Central memory CD8-positive, alpha-beta T cell (primary cell): ENCODE measurements at regions not wholly inside any gene's neighbourhood (a gene's known extent, or its start where the extent isn't known, plus 50 kb on each side); places are given as distances from the start of the nearest gene placed in this dataset.

Experiments
- ATAC-seq: fragments of 150-1000 bp; cut with Tn5 transposase; replicated peaks from 2 replicates; pipeline ENCODE4 v1.10.0; 2022; ENCODE audit warnings: mild to moderate bottlenecking, moderate FRiP score, moderate number of reproducible peaks; ENCODE audit not compliant: poor library complexity, severe bottlenecking; ENCODE audit errors: extremely low read depth
- DNase-seq, 2 donors: peaks; one replicate each; pipeline ENCODE4 v3.0.0; 2021; ENCODE audit warnings: low spot score in 2 of 2
- H3K27ac Mint-ChIP-seq: one replicate; pipeline ENCODE4 v1.8.0; 2022; ENCODE audit warnings: low read depth, mild to moderate bottlenecking, moderate library complexity, mixed read lengths
- H3K27me3 Mint-ChIP-seq: one replicate; pipeline ENCODE4 v1.8.0; 2022; ENCODE audit warnings: mixed read lengths
- H3K36me3 Mint-ChIP-seq: one replicate; pipeline ENCODE4 v1.8.0; 2022; ENCODE audit warnings: mild to moderate bottlenecking, moderate library complexity, mixed read lengths; ENCODE audit not compliant: insufficient read depth
- H3K4me1 Mint-ChIP-seq: one replicate; pipeline ENCODE4 v1.8.0; 2022; ENCODE audit warnings: mixed read lengths
- H3K4me3 Mint-ChIP-seq: one replicate; pipeline ENCODE4 v1.8.0; 2022; ENCODE audit warnings: mild to moderate bottlenecking, moderate library complexity, mixed read lengths
- H3K9me3 Mint-ChIP-seq: one replicate; pipeline ENCODE4 v1.8.0; 2022; ENCODE audit warnings: mixed read lengths

DNA sequence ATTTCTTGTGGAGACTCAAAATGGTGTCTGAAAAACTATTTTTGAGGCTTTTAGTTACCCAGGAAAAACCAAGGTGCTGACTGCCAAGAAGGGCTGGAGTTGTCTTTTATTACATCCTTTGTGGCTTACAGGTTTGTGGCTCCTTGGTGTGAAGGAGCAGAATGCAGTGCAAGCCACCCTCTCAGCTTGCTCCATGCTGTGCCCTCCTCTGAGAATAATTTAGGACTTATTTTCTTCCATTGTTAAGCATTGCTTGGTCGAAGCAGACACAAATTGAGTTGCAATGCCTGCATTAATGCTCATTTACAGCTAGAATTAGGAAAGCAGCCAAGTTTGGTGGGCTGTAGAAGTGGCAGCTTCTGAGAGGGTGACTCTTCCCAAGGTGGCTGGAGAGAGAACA is 272.2 kb downstream of the KIF4B start:
- no peaks in the 10 kb centered on the region for H3K36me3 Mint-ChIP-seq
- no peaks in the 10 kb centered on the region for H3K9me3 Mint-ChIP-seq
- H3K4me3 Mint-ChIP-seq = no peak overlapping the region
- H3K27ac Mint-ChIP-seq = no peak overlapping the region
- no peak for DNase-seq
- no peak for ATAC-seq
- no peaks in the 10 kb centered on the region for H3K4me1 Mint-ChIP-seq
- peaks cover 55% of the 10 kb centered on the region for H3K27me3 Mint-ChIP-seq

DNA sequence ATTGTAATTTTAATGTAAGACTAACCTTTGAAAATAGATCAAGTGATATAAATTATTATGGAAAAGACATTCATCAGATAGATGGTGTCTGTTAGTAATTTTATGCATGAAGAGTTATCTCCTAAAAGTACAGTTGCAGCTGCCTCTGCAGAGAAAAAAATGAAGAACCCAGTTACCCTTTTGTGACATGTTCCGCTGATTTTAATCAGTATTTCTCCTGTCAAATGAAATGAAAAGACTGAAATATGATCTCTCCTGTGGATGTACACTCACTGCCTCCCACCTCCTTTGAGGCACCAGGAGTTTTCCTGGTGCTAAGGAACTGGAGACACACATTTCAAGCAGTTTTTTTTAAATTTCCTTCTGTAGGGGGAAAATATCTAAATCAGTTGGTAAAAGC is 277.4 kb downstream of the KIF4B start:
- Mint-ChIP-seq H3K27ac (no peak overlapping the region), H3K36me3 (no peaks in the 10 kb centered on the region), H3K4me1 (no peaks in the 10 kb centered on the region), H3K9me3 (no peaks in the 10 kb centered on the region), H3K27me3 (peaks cover 16% of the 10 kb centered on the region), H3K4me3 (no peak overlapping the region)
- DNase-seq (no peak), ATAC-seq (no peak)

DNA sequence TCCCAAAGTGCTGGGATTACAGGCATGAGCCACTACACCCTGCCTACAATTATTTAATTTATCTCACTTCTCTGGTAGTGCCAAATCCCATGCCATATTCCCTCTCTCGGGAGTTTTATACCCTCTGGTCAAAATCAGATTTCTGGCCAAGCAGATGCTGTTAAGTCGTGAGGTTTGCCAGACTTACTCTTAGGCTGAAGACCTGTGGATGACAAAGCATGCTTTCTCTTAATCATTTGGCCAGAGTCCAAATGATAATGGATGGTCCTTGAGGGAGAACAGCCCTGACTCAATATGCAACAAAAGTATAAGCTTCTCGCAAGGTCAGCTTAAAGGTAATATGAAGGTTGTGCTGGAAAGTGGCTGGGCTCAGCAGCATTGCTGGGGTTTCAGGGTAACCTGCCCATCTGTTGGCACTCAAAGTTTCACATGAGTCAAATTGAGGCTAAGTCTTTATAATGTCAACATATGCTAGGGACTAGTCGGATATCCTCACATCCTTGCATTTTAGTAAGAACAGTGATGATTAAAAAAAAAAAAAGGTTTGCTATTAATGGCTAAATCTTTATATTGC is 280.1 kb downstream of the KIF4B start:
- Mint-ChIP-seq H3K36me3 (no peaks in the 10 kb centered on the region), H3K27ac (no peak overlapping the region), H3K9me3 (no peaks in the 10 kb centered on the region), H3K4me1 (no peaks in the 10 kb centered on the region), H3K4me3 (no peak overlapping the region), H3K27me3 (no peaks in the 10 kb centered on the region)
- DNase-seq = no peak
- ATAC-seq = no peak

DNA sequence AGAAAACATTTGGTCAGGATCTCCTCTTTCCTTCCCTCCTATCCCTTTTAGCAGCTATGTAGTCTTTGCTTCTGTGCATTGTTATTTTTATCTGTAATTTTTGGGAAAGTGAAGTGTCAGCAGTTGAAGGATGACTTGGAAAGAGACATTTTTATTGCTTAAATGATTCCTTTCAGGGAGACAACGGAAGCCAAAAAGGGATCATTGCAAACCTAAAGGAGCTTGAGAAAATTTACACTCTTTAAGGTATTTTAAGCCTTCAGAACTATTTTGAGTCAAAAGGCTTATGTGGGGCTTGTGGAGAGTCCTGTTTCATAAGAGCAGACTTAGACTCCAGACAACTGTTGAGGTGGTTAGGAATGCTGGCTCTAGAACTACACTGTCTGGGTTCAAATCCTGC is 281.6 kb downstream of the KIF4B start:
- Mint-ChIP-seq H3K27me3 (no peaks in the 10 kb centered on the region), H3K9me3 (no peaks in the 10 kb centered on the region), H3K4me1 (no peaks in the 10 kb centered on the region), H3K4me3 (no peak overlapping the region), H3K36me3 (no peaks in the 10 kb centered on the region), H3K27ac (no peak overlapping the region)
- DNase-seq = no peak
- no peak for ATAC-seq

- no peak overlapping the region for H3K4me3 Mint-ChIP-seq
- H3K27ac Mint-ChIP-seq = no peak overlapping the region
These were observed 285.9 kb downstream of the KIF4B start for GRCh38 chr5:155299386-155300005.

GRCh38 chr5:155303120-155303519 is 289.6 kb downstream of the KIF4B start:
- H3K4me3 Mint-ChIP-seq = no peak overlapping the region
- no peak for ATAC-seq
- no peaks in the 10 kb centered on the region for H3K27me3 Mint-ChIP-seq
- H3K4me1 Mint-ChIP-seq = no peaks in the 10 kb centered on the region
- peaks cover 2% of the 10 kb centered on the region for H3K36me3 Mint-ChIP-seq
- no peaks in the 10 kb centered on the region for H3K9me3 Mint-ChIP-seq
- DNase-seq = no peak
- no peak overlapping the region for H3K27ac Mint-ChIP-seq

More at GRCh38 chr5:155299386-155300005, 285.9 kb downstream of the KIF4B start:
- DNase-seq (no peak), ATAC-seq (no peak)
- Mint-ChIP-seq H3K4me1 (no peaks in the 10 kb centered on the region), H3K36me3 (no peaks in the 10 kb centered on the region), H3K9me3 (no peaks in the 10 kb centered on the region), H3K27me3 (no peaks in the 10 kb centered on the region)

DNA sequence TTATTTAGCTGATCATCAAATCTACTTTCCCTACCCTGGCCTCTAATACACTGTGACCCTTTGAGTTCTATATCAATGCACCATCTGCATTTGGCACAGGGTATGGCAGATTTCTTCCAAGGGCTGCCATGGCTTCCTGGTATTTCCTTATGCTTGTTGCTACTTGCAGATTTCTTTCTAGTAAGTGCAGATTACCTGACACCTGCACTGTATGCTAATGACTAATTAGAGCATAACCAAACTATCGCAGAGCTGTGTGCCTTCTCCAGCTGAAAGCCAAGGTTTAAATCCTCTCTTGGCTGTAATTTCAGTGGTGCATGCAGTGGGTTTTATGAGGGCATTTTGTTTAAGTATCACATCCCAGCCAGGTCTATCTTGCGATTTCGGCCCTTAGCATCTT is 293.7 kb downstream of the KIF4B start:
- no peaks in the 10 kb centered on the region for H3K27me3 Mint-ChIP-seq

DNA sequence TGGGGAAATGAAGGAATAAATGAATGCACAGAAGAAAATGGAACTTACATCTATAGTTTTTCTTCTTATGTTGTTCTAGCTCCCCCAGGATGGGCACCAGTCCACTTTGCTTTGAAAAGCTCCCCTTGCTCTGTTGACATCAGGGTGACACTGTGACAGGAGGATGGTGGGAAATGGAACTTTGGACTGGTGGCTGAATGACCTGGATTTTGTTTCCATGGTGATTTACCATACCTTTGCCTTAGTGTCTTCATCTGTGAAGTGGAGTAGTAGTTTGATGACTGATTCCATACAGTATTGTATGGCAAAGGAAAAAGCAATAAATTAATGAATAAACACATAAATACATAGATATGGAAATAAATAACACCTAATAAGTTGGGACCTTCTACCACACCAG is 294.7 kb downstream of the KIF4B start:
- no peaks in the 10 kb centered on the region for H3K4me1 Mint-ChIP-seq
- no peak overlapping the region for H3K4me3 Mint-ChIP-seq
- DNase-seq = no peak
- no peak for ATAC-seq
- H3K27ac Mint-ChIP-seq = no peak overlapping the region
- peaks cover 2% of the 10 kb centered on the region for H3K36me3 Mint-ChIP-seq
- H3K9me3 Mint-ChIP-seq = peaks cover 5% of the 10 kb centered on the region
- no peaks in the 10 kb centered on the region for H3K27me3 Mint-ChIP-seq

More for the DNA sequence above, 293.7 kb downstream of the KIF4B start:
- H3K27ac Mint-ChIP-seq = no peak overlapping the region
- H3K9me3 Mint-ChIP-seq = peaks cover 5% of the 10 kb centered on the region
- DNase-seq = no peak
- no peaks in the 10 kb centered on the region for H3K4me1 Mint-ChIP-seq
- H3K4me3 Mint-ChIP-seq = no peak overlapping the region
- ATAC-seq = no peak
- H3K36me3 Mint-ChIP-seq = peaks cover 2% of the 10 kb centered on the region

GRCh38 chr5:155309021-155309746 is 295.6 kb downstream of the KIF4B start:
- H3K4me3 Mint-ChIP-seq = no peak overlapping the region
- H3K36me3 Mint-ChIP-seq = peaks cover 2% of the 10 kb centered on the region
- peaks cover 5% of the 10 kb centered on the region for H3K9me3 Mint-ChIP-seq
- ATAC-seq (no peak), DNase-seq (no peak)
- H3K4me1 Mint-ChIP-seq = no peaks in the 10 kb centered on the region
- H3K27me3 Mint-ChIP-seq = no peaks in the 10 kb centered on the region
- no peak overlapping the region for H3K27ac Mint-ChIP-seq

GRCh38 chr5:155311721-155312120 is 298.2 kb downstream of the KIF4B start:
- H3K4me1 Mint-ChIP-seq = no peaks in the 10 kb centered on the region
- no peaks in the 10 kb centered on the region for H3K27me3 Mint-ChIP-seq
- H3K4me3 Mint-ChIP-seq = no peak overlapping the region
- no peak overlapping the region for H3K27ac Mint-ChIP-seq
- no peak for DNase-seq
- H3K9me3 Mint-ChIP-seq = peaks cover 10% of the 10 kb centered on the region
- ATAC-seq = no peak
- H3K36me3 Mint-ChIP-seq = no peaks in the 10 kb centered on the region

GRCh38 chr5:155313518-155313917 is 300.0 kb downstream of the KIF4B start:
- Mint-ChIP-seq H3K4me1 (no peaks in the 10 kb centered on the region), H3K4me3 (no peak overlapping the region), H3K27me3 (no peaks in the 10 kb centered on the region), H3K36me3 (no peaks in the 10 kb centered on the region), H3K9me3 (peaks cover 15% of the 10 kb centered on the region), H3K27ac (no peak overlapping the region)
- DNase-seq (no peak), ATAC-seq (no peak)

DNA sequence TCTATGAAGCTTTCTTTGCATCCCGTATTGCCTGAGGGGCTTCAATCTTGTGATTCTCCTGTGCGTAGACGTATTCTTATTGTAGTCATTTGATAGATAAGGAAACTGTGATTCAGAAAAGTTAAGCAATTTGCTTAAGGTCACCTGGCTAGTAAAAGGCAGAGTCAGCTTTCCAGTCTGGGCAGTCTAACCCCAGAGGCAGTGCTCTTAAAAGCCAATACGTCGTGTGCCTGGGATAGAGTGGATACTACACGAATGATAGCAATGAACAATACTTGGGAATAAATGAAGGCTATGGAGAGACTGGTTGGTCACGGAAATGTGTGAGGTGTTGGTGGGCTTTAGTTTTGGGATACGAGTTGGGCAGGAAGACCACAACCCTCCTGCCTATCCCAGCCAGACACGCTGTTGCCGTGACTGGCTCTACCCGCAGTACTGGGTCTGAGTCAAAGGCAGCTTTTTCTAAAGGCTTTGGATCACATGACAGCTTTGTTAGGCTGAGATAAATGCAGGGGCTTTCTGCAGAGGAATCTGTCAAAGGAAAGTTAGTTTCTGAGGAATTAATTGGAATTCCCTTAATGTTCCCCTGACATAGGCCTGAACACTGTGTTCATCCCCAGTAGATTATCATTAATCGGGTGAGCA is 302.6 kb downstream of the KIF4B start:
- H3K9me3 Mint-ChIP-seq = peaks cover 10% of the 10 kb centered on the region
- no peaks in the 10 kb centered on the region for H3K4me1 Mint-ChIP-seq
- ATAC-seq = no peak
- no peak overlapping the region for H3K4me3 Mint-ChIP-seq
- H3K27me3 Mint-ChIP-seq = no peaks in the 10 kb centered on the region
- H3K27ac Mint-ChIP-seq = no peak overlapping the region
- DNase-seq = no peak
- H3K36me3 Mint-ChIP-seq = no peaks in the 10 kb centered on the region

DNA sequence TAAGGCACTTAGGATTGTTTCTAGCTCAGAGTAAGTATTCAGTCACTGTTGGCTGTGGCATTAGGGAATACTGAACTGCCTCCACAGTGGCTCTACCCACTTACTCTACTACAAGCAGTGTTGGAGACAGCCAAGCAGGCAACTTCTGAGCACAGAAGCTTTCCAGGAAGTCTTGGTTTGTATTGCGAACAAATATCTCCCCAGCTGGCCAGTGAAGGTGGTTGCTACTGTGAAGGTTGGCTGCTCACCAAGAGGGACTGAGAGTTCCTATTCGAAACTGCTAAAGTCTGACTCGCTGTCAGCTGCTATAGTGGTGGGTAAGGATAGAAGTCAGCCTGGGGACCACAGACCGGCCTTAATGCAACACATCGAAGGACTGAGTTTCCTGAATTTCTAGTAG is 319.1 kb downstream of the KIF4B start:
- DNase-seq (no peak), ATAC-seq (no peak)
- Mint-ChIP-seq H3K4me3 (no peak overlapping the region), H3K27ac (no peak overlapping the region), H3K9me3 (no peaks in the 10 kb centered on the region), H3K4me1 (no peaks in the 10 kb centered on the region), H3K27me3 (no peaks in the 10 kb centered on the region), H3K36me3 (no peaks in the 10 kb centered on the region)
